ENCODE measurements at regions not wholly inside any gene's neighbourhood (a gene's known extent, or its start where the extent isn't known, plus 50 kb on each side); places are given as distances from the start of the nearest gene placed in this dataset.

GRCh38 chr20:39211060-39211748, 249.1 kb downstream of the DHX35 start:
- Histone ChIP-seq H3K9me3 (replicated peaks; ENCODE audit: control insufficient read depth, low read depth, low read length) (no peaks in the 10 kb centered on the region), H3K4me1 (ENCODE audit: control insufficient read depth, insufficient read depth, low read length) (no peaks in the 10 kb centered on the region), H3K27me3 (ENCODE audit: control insufficient read depth, insufficient read depth, low read length) (peaks cover 3% of the 10 kb centered on the region), H3K4me3 (ENCODE audit: low read length) (no peak overlapping the region), H3K27ac (ENCODE audit: low read length) (no peak overlapping the region), H3K36me3 (ENCODE audit: control insufficient read depth, insufficient read depth, low read length) (no peaks in the 10 kb centered on the region)
- WGBS (ENCODE audit: insufficient coverage): 80% methylated on average over 1 of the region's 5 CpGs
- no peak for DNase-seq

- no peaks in the 10 kb centered on the region for H3K4me1 ChIP-seq (ENCODE audit: control insufficient read depth, insufficient read depth, low read length)
- no peak for DNase-seq
- no peaks in the 10 kb centered on the region for H3K9me3 ChIP-seq (replicated peaks; ENCODE audit: control insufficient read depth, low read depth, low read length)
- 29% methylated on average over 9 of the region's 11 CpGs for WGBS (ENCODE audit: insufficient coverage)
- H3K4me3 ChIP-seq (ENCODE audit: low read length): no peak overlapping the region
- no peak overlapping the region for H3K27ac ChIP-seq (ENCODE audit: low read length)
- H3K36me3 ChIP-seq (ENCODE audit: control insufficient read depth, insufficient read depth, low read length): no peaks in the 10 kb centered on the region
- H3K27me3 ChIP-seq (ENCODE audit: control insufficient read depth, insufficient read depth, low read length): peaks cover 3% of the 10 kb centered on the region
Observed at GRCh38 chr20:39210341-39211036, 248.3 kb downstream of the DHX35 start.

GRCh38 chr20:39206899-39207564, 244.9 kb downstream of the DHX35 start:
- Histone ChIP-seq H3K4me1 (ENCODE audit: control insufficient read depth, insufficient read depth, low read length) (no peaks in the 10 kb centered on the region), H3K4me3 (ENCODE audit: low read length) (no peak overlapping the region), H3K27ac (ENCODE audit: low read length) (no peak overlapping the region)

GRCh38 chr20:39195582-39196021, 233.5 kb downstream of the DHX35 start:
- no peaks in the 10 kb centered on the region for H3K4me1 ChIP-seq (ENCODE audit: control insufficient read depth, insufficient read depth, low read length)
- H3K36me3 ChIP-seq (ENCODE audit: control insufficient read depth, insufficient read depth, low read length): no peaks in the 10 kb centered on the region
- no peak overlapping the region for H3K27ac ChIP-seq (ENCODE audit: low read length)
- DNase-seq: peak; percentile 16
- no peaks in the 10 kb centered on the region for H3K27me3 ChIP-seq (ENCODE audit: control insufficient read depth, insufficient read depth, low read length)
- 45% methylated on average over 4 of the region's 8 CpGs for WGBS (ENCODE audit: insufficient coverage)
- no peaks in the 10 kb centered on the region for H3K9me3 ChIP-seq (replicated peaks; ENCODE audit: control insufficient read depth, low read depth, low read length)
- H3K4me3 ChIP-seq (ENCODE audit: low read length): no peak overlapping the region

More at GRCh38 chr20:39206899-39207564, 244.9 kb downstream of the DHX35 start:
- Histone ChIP-seq H3K27me3 (ENCODE audit: control insufficient read depth, insufficient read depth, low read length) (no peaks in the 10 kb centered on the region), H3K9me3 (replicated peaks; ENCODE audit: control insufficient read depth, low read depth, low read length) (no peaks in the 10 kb centered on the region), H3K36me3 (ENCODE audit: control insufficient read depth, insufficient read depth, low read length) (no peaks in the 10 kb centered on the region)
- no CpG with 5 or more reads among the region's 4 CpGs for WGBS (ENCODE audit: insufficient coverage)
- no peak for DNase-seq

GRCh38 chr20:39190666-39191570, 228.8 kb downstream of the DHX35 start:
- H3K9me3 ChIP-seq (replicated peaks; ENCODE audit: control insufficient read depth, low read depth, low read length): no peaks in the 10 kb centered on the region
- H3K4me1 ChIP-seq (ENCODE audit: control insufficient read depth, insufficient read depth, low read length): no peaks in the 10 kb centered on the region
- no peaks in the 10 kb centered on the region for H3K36me3 ChIP-seq (ENCODE audit: control insufficient read depth, insufficient read depth, low read length)
- DNase-seq: no peak
- 73% methylated on average over 11 of the region's 12 CpGs for WGBS (ENCODE audit: insufficient coverage)
- H3K27ac ChIP-seq (ENCODE audit: low read length): no peak overlapping the region
- no peak overlapping the region for H3K4me3 ChIP-seq (ENCODE audit: low read length)
- no peaks in the 10 kb centered on the region for H3K27me3 ChIP-seq (ENCODE audit: control insufficient read depth, insufficient read depth, low read length)

GRCh38 chr20:39188266-39188765, 226.2 kb downstream of the DHX35 start:
- no peak overlapping the region for H3K4me3 ChIP-seq (ENCODE audit: low read length)
- no peak for DNase-seq
- H3K27me3 ChIP-seq (ENCODE audit: control insufficient read depth, insufficient read depth, low read length): no peaks in the 10 kb centered on the region
- peaks cover 6% of the 10 kb centered on the region for H3K9me3 ChIP-seq (replicated peaks; ENCODE audit: control insufficient read depth, low read depth, low read length)
- H3K27ac ChIP-seq (ENCODE audit: low read length): no peak overlapping the region
- H3K36me3 ChIP-seq (ENCODE audit: control insufficient read depth, insufficient read depth, low read length): no peaks in the 10 kb centered on the region
- no peaks in the 10 kb centered on the region for H3K4me1 ChIP-seq (ENCODE audit: control insufficient read depth, insufficient read depth, low read length)

- no peak overlapping the region for H3K4me3 ChIP-seq (ENCODE audit: low read length)
- WGBS (ENCODE audit: insufficient coverage): 58% methylated on average over 2 of the region's 2 CpGs
- H3K9me3 ChIP-seq (replicated peaks; ENCODE audit: control insufficient read depth, low read depth, low read length): peaks cover 6% of the 10 kb centered on the region
- H3K27me3 ChIP-seq (ENCODE audit: control insufficient read depth, insufficient read depth, low read length): no peaks in the 10 kb centered on the region
- H3K27ac ChIP-seq (ENCODE audit: low read length): no peak overlapping the region
- H3K36me3 ChIP-seq (ENCODE audit: control insufficient read depth, insufficient read depth, low read length): no peaks in the 10 kb centered on the region
- DNase-seq: no peak
- no peaks in the 10 kb centered on the region for H3K4me1 ChIP-seq (ENCODE audit: control insufficient read depth, insufficient read depth, low read length)
Observed at GRCh38 chr20:39181490-39181889, 219.3 kb downstream of the DHX35 start.

GRCh38 chr20:39176457-39176856, 214.3 kb downstream of the DHX35 start:
- no peak for DNase-seq
- no peaks in the 10 kb centered on the region for H3K9me3 ChIP-seq (replicated peaks; ENCODE audit: control insufficient read depth, low read depth, low read length)
- no peaks in the 10 kb centered on the region for H3K27me3 ChIP-seq (ENCODE audit: control insufficient read depth, insufficient read depth, low read length)
- WGBS (ENCODE audit: insufficient coverage): 95% methylated on average over 2 of the region's 2 CpGs
- no peak overlapping the region for H3K4me3 ChIP-seq (ENCODE audit: low read length)
- no peaks in the 10 kb centered on the region for H3K4me1 ChIP-seq (ENCODE audit: control insufficient read depth, insufficient read depth, low read length)
- H3K27ac ChIP-seq (ENCODE audit: low read length): no peak overlapping the region
- no peaks in the 10 kb centered on the region for H3K36me3 ChIP-seq (ENCODE audit: control insufficient read depth, insufficient read depth, low read length)

- Histone ChIP-seq H3K4me1 (ENCODE audit: control insufficient read depth, insufficient read depth, low read length) (no peaks in the 10 kb centered on the region), H3K27ac (ENCODE audit: low read length) (no peak overlapping the region), H3K4me3 (ENCODE audit: low read length) (no peak overlapping the region), H3K36me3 (ENCODE audit: control insufficient read depth, insufficient read depth, low read length) (no peaks in the 10 kb centered on the region), H3K9me3 (replicated peaks; ENCODE audit: control insufficient read depth, low read depth, low read length) (no peaks in the 10 kb centered on the region), H3K27me3 (ENCODE audit: control insufficient read depth, insufficient read depth, low read length) (no peaks in the 10 kb centered on the region)
- no peak for DNase-seq
- no CpG with 5 or more reads among the region's 2 CpGs for WGBS (ENCODE audit: insufficient coverage)
Observed at GRCh38 chr20:39170896-39171463, 208.8 kb downstream of the DHX35 start.
